Stimulated activated CD8-positive, alpha-beta memory T cell treated with anti-CD3 and anti-CD28 coated beads, Interleukin-15, amount 100 ng/mL, for 4 hours (primary cell): ENCODE measurements at regions not wholly inside any gene's neighbourhood (a gene's known extent, or its start where the extent isn't known, plus 50 kb on each side); places are given as distances from the start of the nearest gene placed in this dataset.

Source experiments
- DNase-seq, 2 donors: peaks; one replicate each; pipeline ENCODE4 v3.0.0-alpha.2; 2020; ENCODE audit warnings: low read depth in 2 of 2

DNA sequence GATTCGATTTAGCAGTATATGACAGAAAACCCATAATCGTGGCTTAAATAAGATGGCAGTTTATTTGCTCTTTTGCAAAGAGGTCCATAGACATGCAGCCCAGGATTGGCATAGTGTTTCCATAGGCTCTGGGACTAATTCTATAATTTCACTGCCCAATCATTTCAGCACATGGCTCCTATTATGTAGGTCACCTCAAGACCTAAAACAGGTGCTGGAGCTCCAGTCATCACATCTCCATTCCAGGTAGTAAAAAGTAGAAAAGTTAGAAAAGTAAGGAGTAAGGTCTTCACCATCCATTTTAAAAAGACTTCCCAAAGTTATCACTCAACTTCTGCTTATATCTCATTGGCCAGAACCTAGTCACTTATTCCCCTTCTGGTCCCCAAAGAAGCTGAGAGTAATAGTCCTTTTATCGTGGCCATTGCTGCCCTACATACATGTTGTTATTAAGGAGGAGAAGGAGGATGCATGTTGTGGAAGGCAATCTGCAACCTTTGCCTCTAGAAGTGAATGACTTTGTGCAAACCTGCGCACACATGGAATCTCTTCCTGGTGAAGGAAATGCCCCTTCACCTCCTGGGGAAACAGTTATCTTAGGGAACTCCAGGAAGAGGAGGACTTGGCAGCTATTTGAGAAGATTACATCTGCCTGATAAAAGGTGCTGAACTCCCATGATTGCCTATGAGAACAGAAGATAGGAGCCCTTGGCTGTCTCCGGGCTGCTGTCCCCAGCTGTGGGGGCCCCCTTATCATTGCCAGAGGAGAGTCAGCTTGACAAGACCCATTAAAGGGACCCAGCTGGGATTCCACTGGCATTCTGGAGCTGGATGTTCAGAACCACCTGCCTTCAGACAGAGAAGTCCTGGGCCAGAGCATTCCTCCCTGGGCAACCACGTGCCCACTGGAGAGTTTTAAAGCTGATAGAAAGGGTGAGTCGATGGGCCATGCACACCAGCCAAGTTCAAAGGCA, 330.6 kb upstream of the ZMIZ1 start:
- no peak for DNase-seq

DNA sequence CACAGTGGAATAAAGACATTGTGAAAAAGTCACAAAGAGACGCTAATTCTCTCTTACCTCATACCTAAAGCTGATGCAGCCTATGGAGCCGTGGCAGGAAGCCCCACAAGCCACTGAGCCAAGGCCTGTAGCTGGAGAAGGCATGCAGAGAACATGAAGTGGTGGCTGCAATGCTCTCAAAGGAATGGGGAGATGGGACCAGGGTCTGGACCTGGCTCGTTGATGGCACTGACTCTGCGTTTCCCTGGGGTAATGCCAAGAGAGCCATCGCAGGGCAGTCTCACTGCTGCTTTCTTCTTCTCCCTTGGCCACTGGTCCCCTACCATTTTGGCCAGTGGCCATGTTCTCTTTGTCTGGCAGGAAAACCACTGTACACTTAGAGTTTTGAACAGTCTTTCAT, 329.9 kb upstream of the ZMIZ1 start:
- DNase-seq, result no peak

DNA sequence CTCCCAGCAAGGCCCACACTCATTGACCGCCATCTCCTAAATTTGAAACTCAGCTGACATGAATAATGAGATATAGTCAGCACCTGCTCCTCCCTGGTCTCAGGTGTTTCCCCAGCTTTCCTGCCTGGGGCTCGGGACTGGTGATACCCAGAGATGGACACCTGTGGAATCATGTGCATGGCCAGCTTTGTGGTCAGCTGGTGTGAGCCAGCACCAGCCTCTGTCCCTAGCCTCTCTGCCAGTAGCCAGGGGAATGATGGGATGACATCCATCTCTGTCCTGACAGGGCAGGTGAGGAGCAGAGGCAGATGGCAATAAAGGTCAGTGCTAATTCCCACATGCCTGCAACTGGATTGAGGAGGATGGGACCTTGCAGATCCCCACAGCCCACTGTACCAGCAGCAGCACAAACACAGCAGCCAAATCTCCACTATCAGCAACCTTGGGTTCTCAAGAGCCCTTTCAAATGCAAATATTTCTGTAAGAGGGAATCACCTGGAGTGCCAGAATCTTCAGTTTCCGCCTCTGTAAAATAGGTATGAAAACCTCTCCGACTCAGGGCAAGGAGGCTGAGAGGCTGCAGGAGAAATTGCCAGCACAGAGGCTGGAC, 329.2 kb upstream of the ZMIZ1 start:
- DNase-seq, result no peak

GRCh38 chr10:78740976-78741915, 327.5 kb upstream of the ZMIZ1 start:
- DNase-seq, result no peak

- DNase-seq, result no peak
These were observed 326.4 kb upstream of the ZMIZ1 start for GRCh38 chr10:78742406-78742729.

GRCh38 chr10:78742730-78743615, 325.8 kb upstream of the ZMIZ1 start:
- no peak for DNase-seq

GRCh38 chr10:78744056-78744455, 324.7 kb upstream of the ZMIZ1 start:
- DNase-seq, result no peak

- no peak for DNase-seq
These were observed 324.2 kb upstream of the ZMIZ1 start for GRCh38 chr10:78744491-78745090.

DNA sequence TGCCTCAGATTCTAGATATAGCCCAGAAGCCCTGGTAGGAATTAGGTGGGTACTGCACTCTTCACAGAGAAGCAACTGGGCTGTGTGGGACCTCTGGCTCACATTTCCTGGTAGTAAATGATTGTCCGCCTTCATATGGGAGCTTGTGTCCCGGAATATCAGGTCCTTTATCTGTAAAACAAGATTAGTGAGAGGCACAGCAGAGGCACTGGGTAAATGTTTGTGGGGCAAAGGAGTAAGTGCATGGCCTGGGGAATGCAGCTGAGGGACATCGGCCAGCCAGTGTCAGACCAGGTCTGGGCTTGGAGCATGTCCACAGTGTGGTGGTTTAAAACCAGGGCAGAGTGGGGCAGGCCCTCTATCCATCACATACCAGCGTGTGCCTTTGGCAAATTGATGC, 323.3 kb upstream of the ZMIZ1 start:
- DNase-seq, result no peak

- DNase-seq, result no peak
These were observed 322.5 kb upstream of the ZMIZ1 start for GRCh38 chr10:78746155-78746763.

GRCh38 chr10:78747401-78748234, 321.1 kb upstream of the ZMIZ1 start:
- no peak for DNase-seq

DNA sequence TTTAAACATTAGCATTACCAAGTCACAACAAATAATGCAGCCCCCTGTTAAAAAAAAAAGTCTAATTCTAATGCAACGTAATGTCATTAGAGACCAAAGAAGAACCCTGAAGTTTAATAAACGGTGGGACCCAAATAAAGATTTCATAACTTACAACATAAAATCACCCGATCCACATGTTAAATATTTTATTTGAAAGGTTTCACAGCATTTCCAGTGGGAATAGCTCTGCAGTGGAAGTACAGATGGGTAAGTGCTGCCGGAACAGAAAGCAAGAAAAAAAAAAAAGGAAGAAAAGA, 320.6 kb upstream of the ZMIZ1 start:
- DNase-seq, result no peak

DNA sequence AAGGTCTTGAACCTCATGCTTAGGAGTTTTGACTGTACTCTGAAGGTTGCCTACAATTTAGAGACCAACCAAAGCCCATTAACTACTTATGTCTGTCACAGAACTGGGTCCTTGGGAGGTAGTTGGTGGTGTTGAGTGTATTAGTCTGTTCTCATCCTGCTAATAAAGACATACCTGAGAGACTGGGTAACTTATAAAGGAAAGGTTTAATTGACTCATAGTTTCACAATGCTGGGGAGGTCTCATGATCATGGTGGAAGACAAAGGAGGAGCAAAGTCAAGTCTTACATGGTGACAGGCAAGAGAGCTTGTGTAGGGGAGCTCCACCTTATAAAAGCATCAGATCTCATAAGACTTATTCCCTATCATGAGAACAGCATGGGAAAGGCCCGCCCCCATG, 319.6 kb upstream of the ZMIZ1 start:
- DNase-seq, result no peak

GRCh38 chr10:78749898-78750297, 318.9 kb upstream of the ZMIZ1 start:
- DNase-seq, result no peak

DNA sequence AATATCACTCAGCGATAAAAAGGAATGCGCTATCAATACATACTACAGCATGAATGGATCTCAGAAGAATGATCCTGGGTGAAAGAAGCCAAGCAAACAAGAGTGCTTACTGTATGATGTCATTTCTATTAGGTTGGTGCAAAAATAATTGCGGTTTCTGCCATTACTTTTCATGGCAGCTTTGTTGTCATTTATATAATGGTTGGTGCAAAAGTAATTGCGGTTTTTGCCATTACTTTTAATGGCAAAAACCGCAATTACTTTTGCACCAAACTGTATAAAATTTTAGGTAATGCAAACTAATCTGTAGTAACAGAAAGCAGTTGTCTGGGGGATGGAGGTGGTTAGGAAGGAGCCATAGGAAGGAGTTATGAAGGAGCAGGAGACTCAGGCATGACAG, 318.3 kb upstream of the ZMIZ1 start:
- DNase-seq, result no peak

- DNase-seq, result no peak
These were observed 317.1 kb upstream of the ZMIZ1 start for GRCh38 chr10:78751716-78752115.

DNA sequence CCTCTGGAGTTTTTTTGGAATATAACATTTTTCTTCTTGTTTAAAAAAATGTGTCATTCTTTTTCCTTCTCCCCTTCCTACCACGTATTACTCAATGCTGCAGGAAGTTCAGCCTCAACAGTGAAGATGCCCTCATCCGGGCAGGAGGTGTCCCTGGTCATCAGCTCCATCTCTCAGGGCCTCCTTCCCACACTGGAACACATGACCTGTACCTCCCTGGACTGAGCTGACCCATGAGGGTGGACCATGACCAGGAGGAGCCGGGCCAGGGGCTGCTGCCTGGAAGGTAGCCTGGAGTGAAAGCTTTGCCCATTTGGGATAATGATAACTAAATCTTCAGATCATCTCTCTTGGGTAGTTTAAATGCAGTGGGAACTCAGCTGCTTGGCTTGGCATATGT, 316.5 kb upstream of the ZMIZ1 start:
- no peak for DNase-seq

DNA sequence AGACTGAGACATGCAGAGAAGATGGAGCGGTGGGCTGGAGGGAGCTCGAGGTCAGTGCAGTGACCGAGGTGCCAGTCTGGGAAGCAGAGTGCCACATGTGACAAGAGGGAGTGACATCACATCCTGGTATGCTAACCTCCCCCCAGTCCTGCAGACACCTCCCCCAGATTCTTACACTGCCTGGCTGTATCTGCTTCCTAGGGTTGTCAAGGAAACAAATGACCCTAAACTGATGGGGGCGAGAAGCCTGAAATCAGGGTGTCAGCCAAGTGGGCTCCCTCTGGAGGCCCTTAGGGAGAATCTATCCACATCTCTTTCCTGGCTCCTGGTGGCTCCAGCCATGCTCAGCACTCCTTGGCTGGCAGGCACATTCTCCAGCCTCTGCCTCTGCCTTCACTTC, 316.1 kb upstream of the ZMIZ1 start:
- DNase-seq, result no peak

GRCh38 chr10:78754269-78755062, 314.3 kb upstream of the ZMIZ1 start:
- no peak for DNase-seq
